ENCODE measurements at regions not wholly inside any gene's neighbourhood (a gene's known extent, or its start where the extent isn't known, plus 50 kb on each side); places are given as distances from the start of the nearest gene placed in this dataset.
A peak's percentile ranks its signal among the peaks of the same experiment; 100 is the strongest.
"Not testable (repeated sequence)": the region's sequence is repeated elsewhere in the genome, so short reads cannot be mapped to it uniquely, and the experiment has no call there.

DNA sequence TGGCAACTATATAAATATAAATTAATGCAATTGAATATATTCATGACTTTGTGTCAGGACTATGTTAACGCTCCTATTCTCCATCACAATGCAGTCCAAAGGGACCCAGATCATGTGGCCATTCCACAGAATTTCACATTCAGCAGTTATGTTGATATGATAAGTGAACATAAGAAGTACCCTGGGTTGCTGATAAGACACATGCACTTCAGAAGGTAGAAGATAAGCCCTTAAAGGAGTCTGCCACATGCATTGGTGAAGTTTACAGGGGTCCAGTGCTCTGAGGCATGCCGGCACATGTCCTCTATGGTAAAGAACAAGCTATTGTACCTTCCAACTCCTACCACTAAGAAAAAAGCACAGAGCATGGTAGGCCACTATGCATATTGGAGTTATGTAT is 76.4 kb downstream of the PHAX start:
- no peak for DNase-seq (ENCODE audit: low read depth, low spot score)

DNA sequence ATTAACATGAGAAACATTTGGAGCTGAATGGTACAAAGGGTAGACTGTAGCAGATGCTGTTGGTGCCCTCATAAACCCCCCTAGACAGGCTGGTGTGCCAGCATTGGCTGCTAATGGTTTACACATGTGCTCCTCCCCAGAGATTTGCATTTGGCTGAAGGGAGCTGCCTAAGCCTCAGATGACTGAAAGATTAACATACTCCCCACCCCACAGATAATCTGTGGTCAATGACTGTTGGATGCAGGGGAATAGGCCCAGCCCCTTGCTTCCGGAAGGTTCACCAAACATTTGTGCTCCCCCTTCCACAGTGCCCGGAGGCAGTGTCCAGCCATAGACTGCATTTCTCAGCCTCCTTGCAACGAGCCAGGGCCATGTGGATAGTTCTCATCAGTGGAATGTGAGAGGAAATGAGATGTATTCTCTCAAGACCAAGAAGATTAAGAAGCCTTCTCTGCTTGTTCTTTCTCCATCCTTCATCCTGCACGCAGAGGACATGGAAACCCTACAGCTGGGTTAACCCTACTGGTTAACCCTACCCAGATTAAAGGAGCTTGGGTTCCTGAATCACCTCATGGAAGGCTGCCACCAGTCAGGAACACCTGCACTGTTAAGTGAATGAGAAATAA is 79.6 kb downstream of the PHAX start:
- Histone ChIP-seq H3K4me3 (ENCODE audit: insufficient read length, low read depth) (no peak overlapping the region), H3K9ac (ENCODE audit: insufficient read length, low read depth) (no peak overlapping the region), H3K27me3 (ENCODE audit: insufficient read depth, insufficient read length) (no peaks in the 10 kb centered on the region), H3K4me1 (ENCODE audit: insufficient read depth, insufficient read length) (peaks cover 2% of the 10 kb centered on the region), H3K9me3 (ENCODE audit: insufficient read depth, low read length) (no peaks in the 10 kb centered on the region; the same call in 1 of the 2 replicates), H3K36me3 (ENCODE audit: insufficient read depth, insufficient read length, low read length) (no peaks in the 10 kb centered on the region)
- peak; percentile 42 for DNase-seq (ENCODE audit: low read depth, low spot score)
- no peak for TF ChIP-seq YY1 (IDR thresholded peaks at IDR 0.05; ENCODE audit: insufficient read depth, insufficient read length)

More for the DNA sequence above, 76.4 kb downstream of the PHAX start:
- Histone ChIP-seq H3K9me3 (ENCODE audit: insufficient read depth, low read length) (no peaks in the 10 kb centered on the region), H3K36me3 (ENCODE audit: insufficient read depth, insufficient read length, low read length) (no peaks in the 10 kb centered on the region), H3K9ac (ENCODE audit: insufficient read length, low read depth) (no peak overlapping the region), H3K27me3 (ENCODE audit: insufficient read depth, insufficient read length) (no peaks in the 10 kb centered on the region), H3K4me1 (ENCODE audit: insufficient read depth, insufficient read length) (peaks cover 3% of the 10 kb centered on the region), H3K4me3 (ENCODE audit: insufficient read length, low read depth) (no peak overlapping the region)
- TF ChIP-seq ZNF274 (IDR thresholded peaks at IDR 0.05; ENCODE audit: low read depth, low read length) (no peak), YY1 (IDR thresholded peaks at IDR 0.05; ENCODE audit: insufficient read depth, insufficient read length) (no peak), SUZ12 (IDR thresholded peaks at IDR 0.05; ENCODE audit: extremely low read depth, insufficient read depth, insufficient read length) (no peak)

GRCh38 chr5:126681314-126681713 is 80.6 kb downstream of the PHAX start:
- H3K4me3 ChIP-seq (ENCODE audit: insufficient read length, low read depth); H3K27me3 ChIP-seq (ENCODE audit: insufficient read depth, insufficient read length); H3K36me3 ChIP-seq (ENCODE audit: insufficient read depth, insufficient read length, low read length); H3K9me3 ChIP-seq (ENCODE audit: insufficient read depth, low read length); H3K9ac ChIP-seq (ENCODE audit: insufficient read length, low read depth); H3K4me1 ChIP-seq (ENCODE audit: insufficient read depth, insufficient read length); DNase-seq (ENCODE audit: low read depth, low spot score): not testable (repeated sequence)

GRCh38 chr5:126681970-126682369 is 81.2 kb downstream of the PHAX start:
- H3K36me3 ChIP-seq (ENCODE audit: insufficient read depth, insufficient read length, low read length), result no peaks in the 10 kb centered on the region
- H3K27me3 ChIP-seq (ENCODE audit: insufficient read depth, insufficient read length), result no peaks in the 10 kb centered on the region
- H3K4me1 ChIP-seq (ENCODE audit: insufficient read depth, insufficient read length), result peaks cover 3% of the 10 kb centered on the region
- no peaks in the 10 kb centered on the region; the same call in 1 of the 2 replicates for H3K9me3 ChIP-seq (ENCODE audit: insufficient read depth, low read length)
- no peak for DNase-seq (ENCODE audit: low read depth, low spot score)
- H3K9ac ChIP-seq (ENCODE audit: insufficient read length, low read depth), result no peak overlapping the region
- TF ChIP-seq SUZ12 (IDR thresholded peaks at IDR 0.05; ENCODE audit: extremely low read depth, insufficient read depth, insufficient read length), result no peak
- TF ChIP-seq YY1 (IDR thresholded peaks at IDR 0.05; ENCODE audit: insufficient read depth, insufficient read length), result no peak
- no peak for TF ChIP-seq ZNF274 (IDR thresholded peaks at IDR 0.05; ENCODE audit: low read depth, low read length)
- H3K4me3 ChIP-seq (ENCODE audit: insufficient read length, low read depth), result no peak overlapping the region

DNA sequence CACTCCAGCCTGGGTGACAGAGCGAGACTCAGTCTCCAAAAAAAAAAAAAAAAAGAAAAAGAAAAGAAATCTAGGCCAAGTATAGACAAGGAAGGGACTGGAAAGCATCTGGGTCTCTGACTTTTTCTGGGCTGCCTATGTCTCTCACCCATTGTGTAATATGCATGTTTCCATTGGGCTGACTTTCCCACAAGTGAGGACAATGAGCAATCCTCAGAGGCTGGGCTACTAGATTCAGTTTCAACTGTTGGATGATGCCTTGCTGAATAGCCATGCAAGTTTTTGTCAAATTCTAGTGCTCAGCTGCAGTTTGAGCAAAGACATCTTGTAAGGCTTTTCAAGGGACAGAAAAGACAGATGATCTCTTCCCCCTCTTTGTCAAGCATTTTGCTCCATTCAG is 82.1 kb downstream of the PHAX start:
- no peak overlapping the region for H3K9ac ChIP-seq (ENCODE audit: insufficient read length, low read depth)
- TF ChIP-seq SUZ12 (IDR thresholded peaks at IDR 0.05; ENCODE audit: extremely low read depth, insufficient read depth, insufficient read length), result no peak
- TF ChIP-seq YY1 (IDR thresholded peaks at IDR 0.05; ENCODE audit: insufficient read depth, insufficient read length), result no peak
- TF ChIP-seq ZNF274 (IDR thresholded peaks at IDR 0.05; ENCODE audit: low read depth, low read length), result no peak
- no peaks in the 10 kb centered on the region for H3K27me3 ChIP-seq (ENCODE audit: insufficient read depth, insufficient read length)
- H3K36me3 ChIP-seq (ENCODE audit: insufficient read depth, insufficient read length, low read length), result no peaks in the 10 kb centered on the region
- H3K9me3 ChIP-seq (ENCODE audit: insufficient read depth, low read length), result no peaks in the 10 kb centered on the region; the same call in 1 of the 2 replicates
- H3K4me3 ChIP-seq (ENCODE audit: insufficient read length, low read depth), result no peak overlapping the region
- no peak for DNase-seq (ENCODE audit: low read depth, low spot score)
- H3K4me1 ChIP-seq (ENCODE audit: insufficient read depth, insufficient read length), result peaks cover 3% of the 10 kb centered on the region

DNA sequence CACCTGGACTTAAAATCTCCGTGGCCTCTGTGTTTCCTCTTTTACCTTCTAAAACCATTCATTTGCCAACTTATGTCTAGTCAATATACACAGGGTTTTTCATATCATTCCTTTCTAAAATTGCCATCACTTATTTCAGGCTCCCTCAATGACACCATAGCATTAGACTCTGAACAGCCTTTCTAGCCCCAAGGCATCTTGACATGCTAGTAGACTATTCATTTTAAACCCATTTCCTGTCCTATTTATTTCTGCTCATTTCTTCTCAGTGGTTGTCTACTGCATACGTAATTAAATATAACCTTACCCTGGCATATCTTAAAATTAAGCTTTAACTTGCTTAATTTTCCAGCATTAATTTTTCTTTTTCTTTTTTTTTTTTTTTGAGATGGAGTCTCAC is 83.2 kb downstream of the PHAX start:
- Histone ChIP-seq H3K27me3 (ENCODE audit: insufficient read depth, insufficient read length) (no peaks in the 10 kb centered on the region), H3K9me3 (ENCODE audit: insufficient read depth, low read length) (no peaks in the 10 kb centered on the region; the same call in 1 of the 2 replicates), H3K4me1 (ENCODE audit: insufficient read depth, insufficient read length) (peaks cover 3% of the 10 kb centered on the region), H3K9ac (ENCODE audit: insufficient read length, low read depth) (no peak overlapping the region), H3K4me3 (ENCODE audit: insufficient read length, low read depth) (no peak overlapping the region), H3K36me3 (ENCODE audit: insufficient read depth, insufficient read length, low read length) (no peaks in the 10 kb centered on the region)
- TF ChIP-seq SUZ12 (IDR thresholded peaks at IDR 0.05; ENCODE audit: extremely low read depth, insufficient read depth, insufficient read length), result no peak
- TF ChIP-seq ZNF274 (IDR thresholded peaks at IDR 0.05; ENCODE audit: low read depth, low read length), result no peak
- no peak for TF ChIP-seq YY1 (IDR thresholded peaks at IDR 0.05; ENCODE audit: insufficient read depth, insufficient read length)
- DNase-seq (ENCODE audit: low read depth, low spot score), result no peak

DNA sequence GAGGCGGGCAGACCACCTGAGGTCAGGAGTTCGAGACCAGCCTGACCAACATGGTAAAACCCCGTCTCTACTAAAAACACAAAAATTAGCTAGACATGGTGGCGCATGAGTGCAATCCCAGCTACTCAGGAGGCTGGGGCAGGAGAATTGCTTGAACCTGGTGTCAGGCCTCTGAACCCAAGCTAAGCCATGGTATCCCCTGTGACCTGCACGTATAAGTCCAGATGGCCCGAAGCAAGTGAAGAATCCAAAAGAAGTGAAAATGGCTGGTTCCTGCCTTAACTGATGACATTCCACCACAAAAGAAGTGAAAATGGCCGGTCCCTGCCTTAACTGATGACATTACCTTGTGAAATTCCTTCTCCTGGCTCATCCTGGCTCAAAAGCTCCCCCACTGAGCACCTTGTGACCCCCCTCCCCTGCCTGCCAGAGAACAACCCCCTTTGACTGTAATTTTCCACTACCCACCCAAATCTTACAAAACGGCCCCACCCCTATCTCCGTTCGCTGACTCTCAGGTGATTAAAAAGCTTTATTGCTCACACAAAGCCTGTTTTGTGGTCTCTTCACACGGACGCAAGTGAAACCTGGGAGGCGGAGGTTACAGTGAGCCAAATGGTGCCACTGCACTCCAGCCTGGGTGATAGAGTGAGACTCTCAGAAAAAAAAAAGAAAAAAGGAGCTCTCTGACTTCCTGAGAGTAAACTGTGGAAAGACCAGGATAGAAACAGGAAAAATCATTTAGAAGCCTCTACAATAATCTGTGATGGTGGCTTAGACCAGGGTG is 84.1 kb downstream of the PHAX start:
- H3K4me3 ChIP-seq (ENCODE audit: insufficient read length, low read depth); H3K9ac ChIP-seq (ENCODE audit: insufficient read length, low read depth); DNase-seq (ENCODE audit: low read depth, low spot score): not testable (repeated sequence)

More for the DNA sequence above, 84.1 kb downstream of the PHAX start:
- not testable (repeated sequence) for H3K9me3 ChIP-seq (ENCODE audit: insufficient read depth, low read length); H3K4me1 ChIP-seq (ENCODE audit: insufficient read depth, insufficient read length); H3K27me3 ChIP-seq (ENCODE audit: insufficient read depth, insufficient read length); H3K36me3 ChIP-seq (ENCODE audit: insufficient read depth, insufficient read length, low read length)
